H4 (cell line): ENCODE measurements at regions not wholly inside any gene's neighbourhood (a gene's known extent, or its start where the extent isn't known, plus 50 kb on each side); places are given as distances from the start of the nearest gene placed in this dataset.

Source experiments
- DNase-seq: peaks from one replicate; pipeline ENCODE4 v3.0.0-alpha.2; 2015; ENCODE audit warnings: low spot score

- DNase-seq = no peak
Measured at GRCh38 chr14:87529081-87529480, 463.9 kb downstream of the GALC start.

- no peak for DNase-seq
Measured at GRCh38 chr14:87526731-87527130, 466.3 kb downstream of the GALC start.

GRCh38 chr14:87524011-87524410, 469.0 kb downstream of the GALC start:
- DNase-seq = no peak

GRCh38 chr14:87522575-87522974, 470.4 kb downstream of the GALC start:
- DNase-seq = no peak

GRCh38 chr14:87508333-87508732, 484.6 kb downstream of the GALC start:
- DNase-seq = no peak

GRCh38 chr14:87503711-87504110, 489.3 kb downstream of the GALC start:
- no peak for DNase-seq

- DNase-seq = no peak
Measured at GRCh38 chr14:87497301-87497700, 495.7 kb downstream of the GALC start.

GRCh38 chr14:87494010-87494409, 499.0 kb downstream of the GALC start:
- DNase-seq = no peak

GRCh38 chr14:87492561-87492960, 500.4 kb downstream of the GALC start:
- no peak for DNase-seq

- no peak for DNase-seq
Measured at GRCh38 chr14:87491816-87492215, 501.2 kb downstream of the GALC start.

- no peak for DNase-seq
Measured at GRCh38 chr14:87489196-87489819, 503.7 kb downstream of the GALC start.

- DNase-seq = peak; percentile 18
Measured at GRCh38 chr14:87483271-87484260, 509.4 kb downstream of the GALC start.

- DNase-seq = no peak
Measured at GRCh38 chr14:87468531-87468930, 524.5 kb downstream of the GALC start.

GRCh38 chr14:87467578-87467977, 525.4 kb downstream of the GALC start:
- DNase-seq = no peak

GRCh38 chr14:87465770-87466169, 527.2 kb downstream of the GALC start:
- DNase-seq = no peak

GRCh38 chr14:87461704-87462103, 531.3 kb downstream of the GALC start:
- peak; percentile 5 for DNase-seq

- peak; percentile 43 for DNase-seq
Measured at GRCh38 chr14:87457720-87458119, 535.3 kb downstream of the GALC start.

GRCh38 chr14:87450193-87450592, 542.8 kb downstream of the GALC start:
- no peak for DNase-seq

- DNase-seq = no peak
Measured at GRCh38 chr14:87449016-87449415, 544.0 kb downstream of the GALC start.

- DNase-seq = no peak
Measured at GRCh38 chr14:87443787-87444186, 549.2 kb downstream of the GALC start.

- no peak for DNase-seq
Measured at GRCh38 chr14:87443039-87443438, 549.9 kb downstream of the GALC start.

GRCh38 chr14:87437158-87437557, 555.8 kb downstream of the GALC start:
- DNase-seq = no peak

- DNase-seq = no peak
Measured at GRCh38 chr14:87434680-87435079, 558.3 kb downstream of the GALC start.
